Nephron progenitor cell (in vitro differentiated cells): ENCODE measurements at regions not wholly inside any gene's neighbourhood (a gene's known extent, or its start where the extent isn't known, plus 50 kb on each side); places are given as distances from the start of the nearest gene placed in this dataset.

ENCODE experiments used
- DNase-seq: peaks from one replicate; pipeline ENCODE4 v3.0.0; 2021
- H3K27ac Mint-ChIP-seq: 2 replicates; pipeline ENCODE4 v1.8.0; 2021; ENCODE audit warnings: mild to moderate bottlenecking, moderate library complexity, mixed read lengths
- H3K27me3 Mint-ChIP-seq: 2 replicates; pipeline ENCODE4 v1.8.0; 2021; ENCODE audit warnings: mild to moderate bottlenecking, low read depth, mixed read lengths; ENCODE audit not compliant: poor library complexity
- H3K36me3 Mint-ChIP-seq: 2 replicates; pipeline ENCODE4 v1.8.0; 2021; ENCODE audit warnings: low read depth, mixed read lengths
- H3K4me1 Mint-ChIP-seq: 2 replicates; pipeline ENCODE4 v1.8.0; 2021; ENCODE audit warnings: mixed read lengths
- H3K4me3 Mint-ChIP-seq: 2 replicates; pipeline ENCODE4 v1.8.0; 2021; ENCODE audit warnings: mild to moderate bottlenecking, moderate library complexity, mixed read lengths
- H3K9me3 Mint-ChIP-seq: 2 replicates; pipeline ENCODE4 v1.8.0; 2021; ENCODE audit warnings: mild to moderate bottlenecking, moderate library complexity, mixed read lengths
- TF ChIP-seq, protein P1 (sequence below): fragments of 200-600 bp; sonication (generic); IDR thresholded peaks from 2 replicates; pipeline ENCODE4 v1.5.0; 2021; ENCODE audit warnings: antibody characterized with exemption

DNA sequence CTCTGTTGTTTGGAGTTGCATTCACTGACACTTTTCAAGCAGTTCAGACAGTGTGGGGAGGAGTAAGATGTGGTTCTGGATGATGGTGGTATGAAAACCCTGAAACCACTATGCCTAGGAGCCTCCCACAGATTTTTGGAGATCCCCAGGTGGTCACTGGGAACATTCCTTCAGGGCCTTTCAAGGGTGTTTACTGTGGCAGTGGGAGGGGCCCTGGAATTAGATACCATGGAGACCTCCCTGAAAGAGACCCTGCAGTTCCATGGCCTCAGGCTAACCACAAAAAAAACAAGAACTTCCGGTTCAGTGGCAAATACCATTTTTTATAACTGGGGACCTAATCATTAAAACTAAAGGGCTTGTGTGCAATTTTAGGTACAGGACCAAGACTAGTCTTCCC lies 79.9 kb downstream of the TMEM100 start:
- Mint-ChIP-seq H3K27me3 (no peaks in the 10 kb centered on the region), H3K4me3 (no peak overlapping the region), H3K36me3 (no peaks in the 10 kb centered on the region), H3K27ac (no peak overlapping the region), H3K9me3 (no peaks in the 10 kb centered on the region), H3K4me1 (peaks cover 54% of the 10 kb centered on the region)
- no peak for DNase-seq
- TF ChIP-seq, protein P1, sequence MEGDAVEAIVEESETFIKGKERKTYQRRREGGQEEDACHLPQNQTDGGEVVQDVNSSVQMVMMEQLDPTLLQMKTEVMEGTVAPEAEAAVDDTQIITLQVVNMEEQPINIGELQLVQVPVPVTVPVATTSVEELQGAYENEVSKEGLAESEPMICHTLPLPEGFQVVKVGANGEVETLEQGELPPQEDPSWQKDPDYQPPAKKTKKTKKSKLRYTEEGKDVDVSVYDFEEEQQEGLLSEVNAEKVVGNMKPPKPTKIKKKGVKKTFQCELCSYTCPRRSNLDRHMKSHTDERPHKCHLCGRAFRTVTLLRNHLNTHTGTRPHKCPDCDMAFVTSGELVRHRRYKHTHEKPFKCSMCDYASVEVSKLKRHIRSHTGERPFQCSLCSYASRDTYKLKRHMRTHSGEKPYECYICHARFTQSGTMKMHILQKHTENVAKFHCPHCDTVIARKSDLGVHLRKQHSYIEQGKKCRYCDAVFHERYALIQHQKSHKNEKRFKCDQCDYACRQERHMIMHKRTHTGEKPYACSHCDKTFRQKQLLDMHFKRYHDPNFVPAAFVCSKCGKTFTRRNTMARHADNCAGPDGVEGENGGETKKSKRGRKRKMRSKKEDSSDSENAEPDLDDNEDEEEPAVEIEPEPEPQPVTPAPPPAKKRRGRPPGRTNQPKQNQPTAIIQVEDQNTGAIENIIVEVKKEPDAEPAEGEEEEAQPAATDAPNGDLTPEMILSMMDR: no peak

DNA sequence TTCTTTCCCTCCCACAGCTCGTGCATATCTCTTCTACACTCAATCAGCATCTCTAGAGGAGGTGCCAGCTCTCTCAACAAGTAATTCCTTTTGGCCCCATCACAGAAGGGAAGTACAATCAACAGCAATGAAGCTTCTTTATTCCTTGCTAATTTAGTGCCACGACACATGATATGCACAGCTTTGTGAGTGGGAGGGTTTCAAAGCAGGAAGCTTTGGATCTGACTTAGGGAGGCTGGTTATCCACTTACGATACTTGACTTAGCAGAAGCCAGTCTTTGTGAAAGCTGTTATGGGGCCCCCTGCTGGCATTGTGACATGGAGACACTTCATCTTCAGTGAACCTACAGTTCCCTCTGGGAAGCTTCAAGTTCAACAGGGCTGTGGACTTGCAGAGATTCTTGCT lies 81.0 kb downstream of the TMEM100 start:
- TF ChIP-seq, protein P1: peak; percentile 67
- DNase-seq: peak; percentile 74

DNA sequence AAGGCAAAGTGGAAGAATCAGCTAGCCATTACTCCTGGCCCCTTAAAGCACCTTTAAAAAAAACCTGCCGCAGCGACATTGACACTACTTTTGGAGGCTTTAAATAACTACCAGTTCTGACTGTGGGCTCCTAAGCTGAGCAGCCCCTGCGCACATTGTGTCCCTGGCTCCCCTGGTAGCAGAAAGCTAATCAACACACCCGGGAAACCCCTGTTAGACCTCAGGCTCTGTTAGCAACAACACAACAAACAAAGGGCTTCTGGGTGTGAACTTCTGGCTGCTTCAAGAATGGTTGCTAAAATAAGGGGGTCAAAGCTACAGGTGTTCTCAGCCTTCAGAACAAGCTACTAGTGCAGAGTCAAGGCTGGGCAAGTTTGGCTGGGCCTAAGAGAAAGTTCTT lies 83.6 kb downstream of the TMEM100 start:
- Mint-ChIP-seq H3K4me1 (peaks cover 63% of the 10 kb centered on the region), H3K9me3 (no peaks in the 10 kb centered on the region), H3K4me3 (no peak overlapping the region), H3K36me3 (no peaks in the 10 kb centered on the region), H3K27me3 (peaks cover 3% of the 10 kb centered on the region), H3K27ac (no peak overlapping the region)
- DNase-seq: no peak
- TF ChIP-seq, protein P1: no peak

More for the DNA sequence above, 81.0 kb downstream of the TMEM100 start:
- Mint-ChIP-seq H3K36me3 (no peaks in the 10 kb centered on the region), H3K27ac (no peak overlapping the region), H3K4me3 (peak overlapping the region; percentile 11), H3K27me3 (peaks cover 3% of the 10 kb centered on the region), H3K9me3 (no peaks in the 10 kb centered on the region), H3K4me1 (peaks cover 52% of the 10 kb centered on the region)

DNA sequence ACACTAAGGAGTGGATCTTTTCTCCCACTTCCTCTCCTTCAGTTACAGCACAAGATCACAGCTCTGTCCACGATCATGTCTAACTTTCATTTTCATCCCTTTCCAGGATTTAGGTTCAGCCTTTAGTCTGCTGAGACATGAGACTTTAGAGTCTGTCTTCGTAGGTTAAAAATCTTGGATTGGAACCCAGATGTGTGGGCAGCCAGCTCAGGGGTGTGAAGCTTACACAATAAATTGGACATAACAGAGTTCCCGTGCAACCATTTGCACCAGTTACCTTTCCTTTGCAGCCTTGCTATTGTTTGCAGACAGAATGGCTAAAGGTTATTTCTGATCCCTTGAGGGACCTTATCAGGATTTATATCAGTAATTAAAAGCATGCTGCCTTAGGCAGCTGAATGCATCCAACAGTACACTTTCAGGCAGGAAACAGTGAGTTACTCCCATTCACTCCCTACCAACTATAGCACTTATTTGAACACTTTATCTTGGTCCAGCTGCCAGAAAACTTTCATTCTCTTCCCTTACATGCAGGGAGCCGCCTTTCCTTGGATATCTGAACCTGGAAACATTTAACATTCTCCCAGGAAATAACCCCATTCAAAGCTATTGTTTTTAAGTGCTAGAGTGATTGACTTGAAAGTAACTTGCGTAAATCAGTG lies 87.3 kb downstream of the TMEM100 start:
- no peak for DNase-seq
- H3K4me1 Mint-ChIP-seq: peaks cover 31% of the 10 kb centered on the region
- no peak overlapping the region for H3K4me3 Mint-ChIP-seq
- TF ChIP-seq, protein P1: no peak
- H3K9me3 Mint-ChIP-seq: no peaks in the 10 kb centered on the region
- peaks cover 7% of the 10 kb centered on the region for H3K27me3 Mint-ChIP-seq
- H3K36me3 Mint-ChIP-seq: no peaks in the 10 kb centered on the region
- peak overlapping the region; percentile 69 for H3K27ac Mint-ChIP-seq

DNA sequence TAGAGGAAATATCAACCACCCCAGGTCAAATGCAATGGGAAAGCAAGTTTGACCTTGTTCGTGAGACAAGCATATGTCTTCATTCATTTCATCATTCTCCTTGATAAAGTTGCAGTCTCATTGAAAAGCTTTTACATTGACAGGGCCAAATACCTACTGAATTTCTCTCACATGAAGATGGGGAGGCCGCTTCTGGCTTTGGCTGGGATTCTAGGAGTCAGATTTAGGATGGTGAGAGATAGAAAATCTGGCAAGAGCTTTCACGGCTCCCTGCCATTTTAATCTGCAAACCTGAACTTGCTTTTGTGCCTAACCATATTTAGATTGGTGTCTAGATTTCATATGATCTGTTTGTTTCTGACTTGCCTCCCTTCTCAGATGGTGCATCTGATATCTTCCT lies 88.0 kb downstream of the TMEM100 start:
- Mint-ChIP-seq H3K4me3 (no peak overlapping the region), H3K27me3 (peaks cover 7% of the 10 kb centered on the region), H3K4me1 (peaks cover 26% of the 10 kb centered on the region), H3K27ac (peak overlapping the region; percentile 69), H3K9me3 (no peaks in the 10 kb centered on the region), H3K36me3 (no peaks in the 10 kb centered on the region)
- no peak for DNase-seq
- TF ChIP-seq, protein P1: no peak

DNA sequence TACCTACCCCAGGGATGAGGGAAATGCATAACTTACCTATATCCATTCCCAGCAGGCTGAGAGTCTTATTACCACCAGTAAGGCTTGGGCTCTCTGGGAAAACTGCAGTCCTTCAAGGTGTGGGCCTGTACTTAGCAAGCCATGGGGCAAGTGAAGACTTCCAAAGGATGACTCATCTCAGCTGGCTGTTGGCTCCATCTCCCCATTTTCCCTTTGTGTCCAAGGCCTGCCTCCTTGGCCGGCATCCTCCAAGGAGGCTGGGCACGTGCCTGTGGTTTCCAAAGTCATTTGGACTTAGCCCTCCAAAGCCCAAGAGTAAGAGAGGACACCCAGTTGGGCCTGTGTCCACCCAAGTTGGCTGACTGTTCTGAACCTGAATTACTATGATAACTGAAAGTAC lies 89.8 kb downstream of the TMEM100 start:
- peaks cover 24% of the 10 kb centered on the region for H3K4me1 Mint-ChIP-seq
- TF ChIP-seq, protein P1: no peak

More for the DNA sequence above, 89.8 kb downstream of the TMEM100 start:
- Mint-ChIP-seq H3K9me3 (peaks cover 4% of the 10 kb centered on the region), H3K27ac (no peak overlapping the region), H3K27me3 (peaks cover 7% of the 10 kb centered on the region), H3K4me3 (no peak overlapping the region), H3K36me3 (no peaks in the 10 kb centered on the region)
- DNase-seq: no peak
